GM23338 (cell line): ENCODE measurements at regions not wholly inside any gene's neighbourhood (a gene's known extent, or its start where the extent isn't known, plus 50 kb on each side); places are given as distances from the start of the nearest gene placed in this dataset.

ENCODE experiments used
- ATAC-seq: fragments of 200-7000 bp; cut with Tn5 transposase; 3 replicates; pipeline ENCODE4 v1.9.1; 2020
- DNase-seq: peaks from one replicate; pipeline ENCODE4 v3.0.0-alpha.2; 2015; ENCODE audit warnings: low spot score
- H2AFZ ChIP-seq: fragments of 200-600 bp; sonication (generic); 2 replicates; pipeline ENCODE4 v1.8.0; 2016; ENCODE audit warnings: antibody characterized with exemption, mild to moderate bottlenecking, moderate library complexity
- H3F3A ChIP-seq: fragments of 200-600 bp; sonication (generic); replicated peaks from 2 replicates; pipeline ENCODE4 v1.8.0; 2017; ENCODE audit warnings: antibody characterized with exemption, mixed run types, low read depth
- H3K27ac ChIP-seq: fragments of 200-600 bp; sonication (generic); 2 replicates; pipeline ENCODE4 v1.6.1; 2016; ENCODE audit warnings: low read depth
- H3K27me3 ChIP-seq: fragments of 200-600 bp; sonication (generic); 2 replicates; pipeline ENCODE4 v1.8.0; 2016; ENCODE audit warnings: mild to moderate bottlenecking, mixed run types, moderate library complexity; ENCODE audit not compliant: insufficient read depth
- H3K36me3 ChIP-seq: fragments of 200-600 bp; sonication (generic); 2 replicates; pipeline ENCODE4 v1.8.0; 2016; ENCODE audit warnings: mild to moderate bottlenecking; ENCODE audit not compliant: insufficient read depth
- H3K4me1 ChIP-seq: fragments of 200-600 bp; sonication (generic); 2 replicates; pipeline ENCODE4 v1.8.0; 2016; ENCODE audit warnings: mild to moderate bottlenecking, moderate library complexity; ENCODE audit not compliant: insufficient read depth
- H3K4me2 ChIP-seq: fragments of 200-600 bp; sonication (generic); 2 replicates; pipeline ENCODE4 v1.7.1; 2017; ENCODE audit warnings: mixed run types
- H3K4me3 ChIP-seq: fragments of 200-600 bp; sonication (generic); 2 replicates; pipeline ENCODE4 v1.6.1; 2016; ENCODE audit warnings: mixed run types
- H3K79me2 ChIP-seq: fragments of 200-600 bp; sonication (generic); replicated peaks from 2 replicates; pipeline ENCODE4 v1.8.0; 2017; ENCODE audit warnings: mild to moderate bottlenecking; ENCODE audit not compliant: insufficient read depth
- H3K9me2 ChIP-seq: fragments of 200-600 bp; sonication (generic); 2 replicates; pipeline ENCODE4 v1.8.0; 2017; ENCODE audit not compliant: insufficient read depth
- H4K20me1 ChIP-seq: fragments of 200-600 bp; sonication (generic); replicated peaks from 2 replicates; pipeline ENCODE4 v1.8.0; 2017; ENCODE audit warnings: mild to moderate bottlenecking; ENCODE audit not compliant: insufficient read depth
- H3K27ac Mint-ChIP-seq: 2 replicates; pipeline ENCODE4 v1.8.0; 2020; ENCODE audit warnings: inconsistent platforms, mild to moderate bottlenecking, moderate library complexity, mixed read lengths
- H3K27me3 Mint-ChIP-seq: 3 replicates; pipeline ENCODE4 v1.8.0; 2022; ENCODE audit warnings: low read depth, mild to moderate bottlenecking, moderate library complexity, mixed read lengths, inconsistent platforms; ENCODE audit not compliant: insufficient read depth, poor library complexity
- H3K36me3 Mint-ChIP-seq: 3 replicates; pipeline ENCODE4 v1.8.0; 2021; ENCODE audit warnings: low read depth, mild to moderate bottlenecking, inconsistent platforms, moderate library complexity, mixed read lengths
- H3K4me1 Mint-ChIP-seq: 3 replicates; pipeline ENCODE4 v1.8.0; 2020; ENCODE audit warnings: mild to moderate bottlenecking, inconsistent platforms, mixed read lengths
- H3K4me3 Mint-ChIP-seq: 3 replicates; pipeline ENCODE4 v1.8.0; 2021; ENCODE audit warnings: moderate library complexity, mild to moderate bottlenecking, inconsistent platforms, mixed read lengths
- H3K9me3 Mint-ChIP-seq: 3 replicates; pipeline ENCODE4 v1.8.0; 2020; ENCODE audit warnings: moderate library complexity, mild to moderate bottlenecking, inconsistent platforms, mixed read lengths
- CREB1 ChIP-seq: fragments of 250-450 bp; sonication (Bioruptor Pico); IDR thresholded peaks from 2 replicates; pipeline ENCODE4 v1.5.0; 2020; ENCODE audit warnings: low read depth, mild to moderate bottlenecking, moderate library complexity
- CTCF ChIP-seq, 2 experiments: fragments of 200-600 bp in 1 of 2; sonication (generic) in 1 of 2; conservative IDR thresholded peaks; 2 replicates each; pipeline versions ENCODE4 v1.5.1 to v1.6.1; 2016 to 2017; ENCODE audit warnings: antibody characterized with exemption in 2 of 2, low read depth in 2 of 2, mild to moderate bottlenecking in 2 of 2, moderate library complexity in 1 of 2
- EZH2 ChIP-seq: fragments of 200-600 bp; sonication (generic); IDR thresholded peaks from one replicate; pipeline ENCODE4 v1.8.0; 2017; ENCODE audit warnings: antibody characterized with exemption, mild to moderate bottlenecking, low read depth; ENCODE audit not compliant: unreplicated experiment
- EZH2phosphoT487 ChIP-seq: fragments of 200-600 bp; sonication (generic); IDR thresholded peaks from one replicate; pipeline ENCODE4 v1.8.1; 2018; ENCODE audit warnings: antibody characterized with exemption; ENCODE audit not compliant: unreplicated experiment
- JUNB ChIP-seq: IDR thresholded peaks from one replicate; pipeline ENCODE4 v1.6.1; 2016; ENCODE audit warnings: antibody characterized with exemption; ENCODE audit not compliant: unreplicated experiment
- NANOG ChIP-seq: IDR thresholded peaks from 2 replicates; pipeline ENCODE4 v1.6.1; 2016; ENCODE audit warnings: antibody characterized with exemption, borderline replicate concordance
- POLR2AphosphoS5 ChIP-seq: IDR thresholded peaks from 2 replicates; pipeline ENCODE4 v1.6.1; 2016; ENCODE audit warnings: antibody characterized with exemption, low read depth
- REST ChIP-seq: IDR thresholded peaks from one replicate; pipeline ENCODE4 v1.6.1; 2018; ENCODE audit warnings: antibody characterized with exemption; ENCODE audit not compliant: unreplicated experiment
- STAT1 ChIP-seq: IDR thresholded peaks from one replicate; pipeline ENCODE4 v1.6.1; 2016; ENCODE audit warnings: antibody characterized with exemption; ENCODE audit not compliant: unreplicated experiment
- ZNF114 ChIP-seq: fragments of 250-450 bp; sonication (Bioruptor Pico); IDR thresholded peaks from 2 replicates; pipeline ENCODE4 v1.5.0; 2020; ENCODE audit warnings: mild to moderate bottlenecking, moderate library complexity
- ZNF331 ChIP-seq: fragments of 250-450 bp; sonication (Bioruptor Pico); IDR thresholded peaks from 2 replicates; pipeline ENCODE4 v1.5.0; 2020; ENCODE audit warnings: low read depth, mild to moderate bottlenecking, moderate library complexity
- TF ChIP-seq, protein P1 (sequence below): IDR thresholded peaks from 2 replicates; pipeline ENCODE4 v1.6.1; 2016; ENCODE audit warnings: antibody characterized with exemption

DNA sequence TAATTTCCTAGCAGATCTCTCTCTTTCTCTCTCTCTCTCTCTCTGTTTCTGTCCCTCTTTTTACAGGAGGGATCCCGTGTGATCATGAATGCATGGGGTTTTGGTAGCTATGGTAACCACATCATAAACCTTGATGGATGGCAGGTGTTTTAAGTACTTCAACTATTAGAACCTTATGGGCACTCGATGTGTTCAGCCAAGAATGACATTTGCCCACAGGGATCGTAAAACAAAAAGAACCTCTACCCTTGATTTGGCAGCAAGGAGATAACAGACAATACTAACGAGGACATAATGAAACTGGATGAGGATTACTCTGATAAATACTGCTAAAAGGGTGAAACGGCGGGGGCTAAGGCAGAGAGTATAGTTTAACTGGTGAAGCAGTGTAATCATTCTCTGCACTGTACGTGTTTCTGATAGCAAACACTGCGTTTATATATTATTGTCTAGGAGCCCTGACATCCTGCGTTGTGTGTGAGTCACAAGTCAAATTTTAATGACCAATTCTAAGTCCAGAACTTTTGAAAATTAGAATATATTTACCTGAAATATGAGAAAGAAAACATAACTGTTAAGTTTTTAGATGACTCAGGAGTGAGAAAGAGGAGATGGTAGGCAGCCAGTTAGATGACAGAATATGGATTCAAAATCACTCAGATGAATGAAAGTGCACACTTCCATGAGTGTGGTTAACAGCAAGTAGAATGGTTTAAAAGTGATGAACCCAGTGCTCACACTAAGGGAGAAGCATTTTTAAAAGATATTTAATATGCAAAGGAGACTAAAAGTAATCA is 80.3 kb downstream of the OTOL1 start:
- Histone ChIP-seq H3K36me3 (no peaks in the 10 kb centered on the region), H3F3A (no peaks in the 10 kb centered on the region), H3K9me2 (no peaks in the 10 kb centered on the region), H3K27ac (no peak overlapping the region), H2AFZ (no peak overlapping the region; the same call in 1 of the 2 replicates), H3K4me3 (no peak overlapping the region), H4K20me1 (no peaks in the 10 kb centered on the region), H3K27me3 (no peaks in the 10 kb centered on the region), H3K4me2 (no peak overlapping the region), H3K79me2 (no peaks in the 10 kb centered on the region), H3K4me1 (no peaks in the 10 kb centered on the region)
- H3K27ac Mint-ChIP-seq, result no peak overlapping the region
- no peaks in the 10 kb centered on the region for H3K27me3 Mint-ChIP-seq
- H3K9me3 Mint-ChIP-seq, result no peaks in the 10 kb centered on the region
- DNase-seq (no peak), ATAC-seq (no peak)
- no peaks in the 10 kb centered on the region for H3K36me3 Mint-ChIP-seq
- H3K4me3 Mint-ChIP-seq, result no peak overlapping the region
- TF ChIP-seq STAT1 (no peak), JUNB (no peak), EZH2phosphoT487 (no peak), CTCF (conservative IDR thresholded peaks at IDR 0.05; ENCODE audit: low read depth in 2 of 2) (no peak), EZH2 (no peak), NANOG (no peak), REST (no peak), ZNF114 (CRISPR knock-in tag) (no peak), CREB1 (CRISPR knock-in tag) (no peak), ZNF331 (CRISPR knock-in tag) (no peak), POLR2AphosphoS5 (no peak)
- TF ChIP-seq, protein P1, sequence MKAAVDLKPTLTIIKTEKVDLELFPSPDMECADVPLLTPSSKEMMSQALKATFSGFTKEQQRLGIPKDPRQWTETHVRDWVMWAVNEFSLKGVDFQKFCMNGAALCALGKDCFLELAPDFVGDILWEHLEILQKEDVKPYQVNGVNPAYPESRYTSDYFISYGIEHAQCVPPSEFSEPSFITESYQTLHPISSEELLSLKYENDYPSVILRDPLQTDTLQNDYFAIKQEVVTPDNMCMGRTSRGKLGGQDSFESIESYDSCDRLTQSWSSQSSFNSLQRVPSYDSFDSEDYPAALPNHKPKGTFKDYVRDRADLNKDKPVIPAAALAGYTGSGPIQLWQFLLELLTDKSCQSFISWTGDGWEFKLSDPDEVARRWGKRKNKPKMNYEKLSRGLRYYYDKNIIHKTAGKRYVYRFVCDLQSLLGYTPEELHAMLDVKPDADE, result no peak
- peaks cover 7% of the 10 kb centered on the region for H3K4me1 Mint-ChIP-seq
